ENCODE measurements at regions not wholly inside any gene's neighbourhood (a gene's known extent, or its start where the extent isn't known, plus 50 kb on each side); places are given as distances from the start of the nearest gene placed in this dataset.

- Histone ChIP-seq H3K4me2 (ENCODE audit: low read length) (no peak overlapping the region), H3K27ac (ENCODE audit: low read depth, low read length, poor library complexity, severe bottlenecking) (no peak overlapping the region), H3K9ac (ENCODE audit: low read length) (no peak overlapping the region), H3K4me3 (ENCODE audit: low read depth, low read length, poor library complexity, severe bottlenecking) (no peak overlapping the region), H3K27me3 (ENCODE audit: insufficient read depth, low read length) (no peaks in the 10 kb centered on the region), H3F3A (ENCODE audit: insufficient read depth, low read length) (no peaks in the 10 kb centered on the region), H4K20me1 (ENCODE audit: insufficient read depth, low read length) (no peaks in the 10 kb centered on the region), H3K36me3 (ENCODE audit: insufficient read depth, low read length) (no peaks in the 10 kb centered on the region), H3K9me2 (ENCODE audit: low read depth, low read length) (no peaks in the 10 kb centered on the region), H3K9me3 (ENCODE audit: low read length) (no peaks in the 10 kb centered on the region), H3K79me2 (ENCODE audit: insufficient read depth, low read length) (no peaks in the 10 kb centered on the region), H3K4me1 (ENCODE audit: insufficient read depth, low read length, severe bottlenecking) (no peaks in the 10 kb centered on the region), H2AFZ (ENCODE audit: low read length) (no peak overlapping the region)
- TF ChIP-seq EZH2 (IDR thresholded peaks at IDR 0.05; ENCODE audit: borderline replicate concordance, low read length) (no peak), CTCF (IDR thresholded peaks at IDR 0.05; ENCODE audit: low read length) (no peak)
These were observed 635.1 kb upstream of the ZNF385D start for GRCh38 chr3:22386107-22386506.

GRCh38 chr3:22392286-22392685, 641.3 kb upstream of the ZNF385D start:
- H3K27ac ChIP-seq (ENCODE audit: low read depth, low read length, poor library complexity, severe bottlenecking), result no peak overlapping the region
- H3K79me2 ChIP-seq (ENCODE audit: insufficient read depth, low read length), result no peaks in the 10 kb centered on the region
- no peaks in the 10 kb centered on the region for H3K27me3 ChIP-seq (ENCODE audit: insufficient read depth, low read length)
- TF ChIP-seq CTCF (IDR thresholded peaks at IDR 0.05; ENCODE audit: low read length) (no peak), EZH2 (IDR thresholded peaks at IDR 0.05; ENCODE audit: borderline replicate concordance, low read length) (no peak)
- no peak overlapping the region for H3K4me2 ChIP-seq (ENCODE audit: low read length)
- H3K9me3 ChIP-seq (ENCODE audit: low read length), result no peaks in the 10 kb centered on the region
- H3F3A ChIP-seq (ENCODE audit: insufficient read depth, low read length), result no peaks in the 10 kb centered on the region
- H3K9ac ChIP-seq (ENCODE audit: low read length), result no peak overlapping the region
- no peaks in the 10 kb centered on the region for H3K36me3 ChIP-seq (ENCODE audit: insufficient read depth, low read length)
- H3K4me3 ChIP-seq (ENCODE audit: low read depth, low read length, poor library complexity, severe bottlenecking), result no peak overlapping the region
- H3K9me2 ChIP-seq (ENCODE audit: low read depth, low read length), result no peaks in the 10 kb centered on the region
- H4K20me1 ChIP-seq (ENCODE audit: insufficient read depth, low read length), result no peaks in the 10 kb centered on the region
- H2AFZ ChIP-seq (ENCODE audit: low read length), result no peak overlapping the region
- no peaks in the 10 kb centered on the region for H3K4me1 ChIP-seq (ENCODE audit: insufficient read depth, low read length, severe bottlenecking)

- Histone ChIP-seq H3K4me3 (ENCODE audit: low read depth, low read length, poor library complexity, severe bottlenecking) (no peak overlapping the region), H3K27me3 (ENCODE audit: insufficient read depth, low read length) (no peaks in the 10 kb centered on the region), H3K9me3 (ENCODE audit: low read length) (no peaks in the 10 kb centered on the region), H3K4me2 (ENCODE audit: low read length) (no peak overlapping the region), H3K27ac (ENCODE audit: low read depth, low read length, poor library complexity, severe bottlenecking) (no peak overlapping the region), H3K79me2 (ENCODE audit: insufficient read depth, low read length) (no peaks in the 10 kb centered on the region), H3K36me3 (ENCODE audit: insufficient read depth, low read length) (no peaks in the 10 kb centered on the region), H3K9ac (ENCODE audit: low read length) (no peak overlapping the region), H3K4me1 (ENCODE audit: insufficient read depth, low read length, severe bottlenecking) (no peaks in the 10 kb centered on the region), H4K20me1 (ENCODE audit: insufficient read depth, low read length) (no peaks in the 10 kb centered on the region), H3F3A (ENCODE audit: insufficient read depth, low read length) (no peaks in the 10 kb centered on the region), H2AFZ (ENCODE audit: low read length) (no peak overlapping the region), H3K9me2 (ENCODE audit: low read depth, low read length) (no peaks in the 10 kb centered on the region)
- TF ChIP-seq EZH2 (IDR thresholded peaks at IDR 0.05; ENCODE audit: borderline replicate concordance, low read length), result no peak
- TF ChIP-seq CTCF (IDR thresholded peaks at IDR 0.05; ENCODE audit: low read length), result no peak
These were observed 641.8 kb upstream of the ZNF385D start for GRCh38 chr3:22392859-22393258.
